ENCODE measurements at regions not wholly inside any gene's neighbourhood (a gene's known extent, or its start where the extent isn't known, plus 50 kb on each side); places are given as distances from the start of the nearest gene placed in this dataset. TPM values are rescaled to one million over a fixed set of nuclear protein-coding genes. Genes with fewer than 3 reads are reported as not detected.

Small RNA genes in the stretch of these regions (small RNA-seq; reads per million reads assigned to genes)
- gene AL360157.1: not detected
